ENCODE measurements at regions not wholly inside any gene's neighbourhood (a gene's known extent, or its start where the extent isn't known, plus 50 kb on each side); places are given as distances from the start of the nearest gene placed in this dataset.

DNA sequence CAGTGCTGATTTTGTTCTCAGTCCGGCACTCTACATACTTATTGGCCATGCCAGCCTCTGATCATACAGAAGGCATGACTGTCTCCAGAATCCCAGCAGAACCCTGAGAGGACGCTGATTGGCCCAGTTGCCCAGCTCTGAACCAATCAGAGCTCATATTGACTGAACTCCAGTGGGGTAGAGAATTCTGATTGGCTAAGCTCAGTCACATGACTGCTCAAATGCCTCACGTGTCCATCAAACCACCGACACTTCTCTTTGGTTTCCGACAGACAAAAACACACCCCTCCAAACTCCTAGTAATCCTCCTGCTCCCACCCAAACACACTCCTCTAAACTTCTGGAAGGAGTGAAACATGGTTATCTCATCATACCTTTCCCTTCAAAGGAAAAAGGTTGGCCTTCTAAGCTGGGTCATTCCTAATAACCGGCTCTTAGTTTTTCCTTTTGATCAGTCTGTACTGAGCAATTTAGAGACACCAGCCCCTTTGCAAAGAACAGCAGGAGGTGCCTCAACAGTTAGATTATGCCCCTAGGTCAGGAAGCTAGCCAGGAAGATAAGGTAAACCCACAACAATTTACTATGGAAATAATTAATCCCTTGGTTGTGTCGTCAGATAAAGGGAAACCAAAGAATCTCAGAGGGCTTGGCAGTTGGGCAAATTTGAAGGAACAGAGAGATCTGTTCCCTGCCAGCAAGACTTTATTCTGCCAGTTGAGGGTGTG is 187.8 kb downstream of the TLE3 start:
- DNase-seq (ENCODE audit: insufficient read length, low spot score): no peak
- FAIRE-seq: no peak
- no peak for TF ChIP-seq POLR2A (IDR thresholded peaks at IDR 0.05; ENCODE audit: low read depth, low read length)

GRCh38 chr15:69910514-69910913 is 187.2 kb downstream of the TLE3 start:
- FAIRE-seq (no peak), DNase-seq (ENCODE audit: insufficient read length, low spot score) (no peak)
- TF ChIP-seq TAF1 (IDR thresholded peaks at IDR 0.05; ENCODE audit: low read depth, low read length) (no peak), POLR2AphosphoS5 (IDR thresholded peaks at IDR 0.05; ENCODE audit: low read depth, low read length) (no peak), SPI1 (IDR thresholded peaks at IDR 0.05; ENCODE audit: low read depth, low read length) (no peak), POLR2A (IDR thresholded peaks at IDR 0.05; ENCODE audit: low read depth, low read length) (no peak), PAX5 (IDR thresholded peaks at IDR 0.05; ENCODE audit: insufficient read depth, low read length, severe bottlenecking) (no peak), POU2F2 (IDR thresholded peaks at IDR 0.05; ENCODE audit: low read depth, low read length) (no peak)

DNA sequence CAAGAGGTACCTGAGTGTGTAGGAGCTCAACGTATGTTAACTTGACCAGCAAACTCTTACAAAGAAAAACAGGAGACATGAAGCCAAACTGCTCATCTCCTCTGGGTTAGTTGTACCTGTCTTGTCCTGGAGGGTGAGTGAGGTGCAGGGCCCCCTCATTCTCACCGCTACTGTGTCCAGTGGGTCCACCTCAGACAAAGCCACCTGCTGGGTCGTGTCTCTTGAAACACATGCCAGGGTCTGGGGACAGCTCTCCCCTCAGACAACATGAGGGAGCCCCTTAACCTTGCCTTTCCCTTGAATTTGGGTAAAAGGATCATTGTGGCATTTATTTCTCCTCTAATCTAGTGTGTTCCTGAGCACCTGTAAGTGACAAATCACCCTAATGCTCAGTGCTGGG is 185.6 kb downstream of the TLE3 start:
- DNase-seq (ENCODE audit: insufficient read length, low spot score) (no peak), FAIRE-seq (no peak)
- TF ChIP-seq SPI1 (IDR thresholded peaks at IDR 0.05; ENCODE audit: low read depth, low read length) (no peak), POLR2A (IDR thresholded peaks at IDR 0.05; ENCODE audit: low read depth, low read length) (no peak)

- FAIRE-seq (no peak), DNase-seq (ENCODE audit: insufficient read length, low spot score) (no peak)
- TF ChIP-seq POLR2AphosphoS5 (IDR thresholded peaks at IDR 0.05; ENCODE audit: low read depth, low read length) (no peak), POLR2A (IDR thresholded peaks at IDR 0.05; ENCODE audit: low read depth, low read length) (no peak), TAF1 (IDR thresholded peaks at IDR 0.05; ENCODE audit: low read depth, low read length) (no peak), PAX5 (IDR thresholded peaks at IDR 0.05; ENCODE audit: insufficient read depth, low read length, severe bottlenecking) (no peak)
Measured at GRCh38 chr15:69914040-69914439, 183.7 kb downstream of the TLE3 start.

GRCh38 chr15:69914960-69915359 is 182.8 kb downstream of the TLE3 start:
- no peak for TF ChIP-seq POLR2AphosphoS5 (IDR thresholded peaks at IDR 0.05; ENCODE audit: low read depth, low read length)
- no peak for TF ChIP-seq SPI1 (IDR thresholded peaks at IDR 0.05; ENCODE audit: low read depth, low read length)
- TF ChIP-seq TAF1 (IDR thresholded peaks at IDR 0.05; ENCODE audit: low read depth, low read length): no peak
- TF ChIP-seq PAX5 (IDR thresholded peaks at IDR 0.05; ENCODE audit: insufficient read depth, low read length, severe bottlenecking): no peak
- no peak for TF ChIP-seq POU2F2 (IDR thresholded peaks at IDR 0.05; ENCODE audit: low read depth, low read length)
- no peak for TF ChIP-seq POLR2A (IDR thresholded peaks at IDR 0.05; ENCODE audit: low read depth, low read length)
- FAIRE-seq: no peak

DNA sequence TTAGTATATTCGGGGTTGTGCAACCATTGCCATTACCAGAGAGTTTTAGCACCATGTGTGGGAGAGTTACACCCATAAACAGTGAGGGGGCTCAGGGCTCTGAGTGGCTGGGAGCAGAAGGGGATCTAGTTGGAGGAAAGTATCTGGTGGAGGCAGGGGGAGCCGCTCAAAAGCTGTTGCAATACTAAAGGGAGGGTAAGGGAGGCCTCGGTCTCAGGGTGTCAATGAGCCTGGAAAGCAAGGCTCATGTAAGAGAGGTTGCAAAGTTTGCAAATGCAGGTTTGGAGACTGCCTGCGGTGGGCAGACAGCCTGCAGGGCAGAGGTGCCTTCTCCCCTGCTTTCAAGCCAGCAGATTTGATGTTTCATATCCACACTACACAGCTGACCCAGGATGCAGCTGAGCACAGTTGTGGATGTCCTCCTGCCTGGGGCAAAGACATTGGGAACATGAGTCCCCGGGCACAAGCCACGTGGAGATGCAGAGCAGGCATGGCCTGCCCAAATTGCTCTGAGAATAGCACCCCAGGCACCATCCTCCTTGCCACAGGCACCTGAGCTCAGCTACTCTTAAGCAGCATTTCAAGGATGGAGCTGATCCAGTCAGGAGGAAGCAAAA is 181.4 kb downstream of the TLE3 start:
- TF ChIP-seq SPI1 (IDR thresholded peaks at IDR 0.05; ENCODE audit: low read depth, low read length) (no peak), PAX5 (IDR thresholded peaks at IDR 0.05; ENCODE audit: insufficient read depth, low read length, severe bottlenecking) (no peak), POLR2AphosphoS5 (IDR thresholded peaks at IDR 0.05; ENCODE audit: low read depth, low read length) (no peak), POLR2A (IDR thresholded peaks at IDR 0.05; ENCODE audit: low read depth, low read length) (no peak), POU2F2 (IDR thresholded peaks at IDR 0.05; ENCODE audit: low read depth, low read length) (no peak), TAF1 (IDR thresholded peaks at IDR 0.05; ENCODE audit: low read depth, low read length) (no peak)
- no peak for FAIRE-seq
- DNase-seq (ENCODE audit: insufficient read length, low spot score): no peak

More at GRCh38 chr15:69914960-69915359, 182.8 kb downstream of the TLE3 start:
- no peak for DNase-seq (ENCODE audit: insufficient read length, low spot score)

- FAIRE-seq (no peak), DNase-seq (ENCODE audit: insufficient read length, low spot score) (no peak)
- TF ChIP-seq POLR2AphosphoS5 (IDR thresholded peaks at IDR 0.05; ENCODE audit: low read depth, low read length) (no peak), TAF1 (IDR thresholded peaks at IDR 0.05; ENCODE audit: low read depth, low read length) (no peak), PAX5 (IDR thresholded peaks at IDR 0.05; ENCODE audit: insufficient read depth, low read length, severe bottlenecking) (no peak), SPI1 (IDR thresholded peaks at IDR 0.05; ENCODE audit: low read depth, low read length) (no peak), POLR2A (IDR thresholded peaks at IDR 0.05; ENCODE audit: low read depth, low read length) (no peak), POU2F2 (IDR thresholded peaks at IDR 0.05; ENCODE audit: low read depth, low read length) (no peak)
Measured at GRCh38 chr15:69917056-69917455, 180.7 kb downstream of the TLE3 start.

DNA sequence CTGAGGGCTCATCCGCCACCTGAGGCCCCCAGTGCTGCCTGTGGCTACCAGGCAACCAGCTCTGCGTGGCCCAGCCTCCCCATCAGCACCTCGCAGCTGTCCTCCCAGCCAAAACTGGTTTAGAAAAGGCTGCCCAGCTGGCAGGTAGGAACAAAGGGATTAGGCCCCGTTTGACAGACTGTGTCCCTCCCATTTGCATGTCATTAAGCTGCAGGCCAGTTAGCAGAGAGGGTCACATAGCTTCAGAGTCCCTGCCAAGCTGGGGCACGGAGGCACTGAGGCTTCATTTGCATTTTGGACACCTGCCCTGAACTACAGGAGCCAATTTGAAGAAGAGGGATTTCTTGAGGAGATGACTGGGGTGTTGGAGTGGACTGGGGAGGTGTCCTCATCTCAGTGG is 177.9 kb downstream of the TLE3 start:
- FAIRE-seq (no peak), DNase-seq (ENCODE audit: insufficient read length, low spot score) (no peak)
- no peak for TF ChIP-seq POLR2A (IDR thresholded peaks at IDR 0.05; ENCODE audit: low read depth, low read length)
- TF ChIP-seq POLR2AphosphoS5 (IDR thresholded peaks at IDR 0.05; ENCODE audit: low read depth, low read length): no peak
- TF ChIP-seq POU2F2 (IDR thresholded peaks at IDR 0.05; ENCODE audit: low read depth, low read length): no peak
- TF ChIP-seq PAX5 (IDR thresholded peaks at IDR 0.05; ENCODE audit: insufficient read depth, low read length, severe bottlenecking): no peak
- no peak for TF ChIP-seq TAF1 (IDR thresholded peaks at IDR 0.05; ENCODE audit: low read depth, low read length)
- TF ChIP-seq SPI1 (IDR thresholded peaks at IDR 0.05; ENCODE audit: low read depth, low read length): no peak

DNA sequence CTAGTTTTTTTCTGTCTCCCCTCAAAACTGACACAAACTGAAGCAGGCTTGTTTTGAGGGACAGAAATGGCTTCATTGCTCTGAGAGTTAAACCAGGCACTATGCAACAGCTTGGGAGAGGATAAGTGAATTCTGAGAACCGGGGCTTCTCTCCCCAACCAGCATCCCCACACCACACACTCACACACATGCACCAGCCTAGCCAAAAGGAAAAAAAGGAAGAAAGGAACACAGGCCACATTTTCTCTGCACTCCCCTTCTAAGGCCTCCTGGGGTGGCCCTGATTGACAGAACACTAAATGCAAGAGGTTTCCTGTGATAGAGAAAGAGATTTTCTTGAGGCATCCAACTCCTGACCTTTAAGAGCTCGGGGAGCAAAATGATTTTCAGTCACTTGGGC is 177.5 kb downstream of the TLE3 start:
- FAIRE-seq (no peak), DNase-seq (ENCODE audit: insufficient read length, low spot score) (no peak)
- TF ChIP-seq POLR2A (IDR thresholded peaks at IDR 0.05; ENCODE audit: low read depth, low read length) (no peak), SPI1 (IDR thresholded peaks at IDR 0.05; ENCODE audit: low read depth, low read length) (no peak), PAX5 (IDR thresholded peaks at IDR 0.05; ENCODE audit: insufficient read depth, low read length, severe bottlenecking) (no peak), TAF1 (IDR thresholded peaks at IDR 0.05; ENCODE audit: low read depth, low read length) (no peak)
